Lower leg skin (tissue), 4 donors: ENCODE measurements at regions not wholly inside any gene's neighbourhood (a gene's known extent, or its start where the extent isn't known, plus 50 kb on each side); places are given as distances from the start of the nearest gene placed in this dataset.
A peak's percentile ranks its signal among the peaks of the same experiment; 100 is the strongest.

Source experiments
- DNase-seq, 2 donors: peaks; one replicate each; pipeline ENCODE4 v3.0.0-alpha.2; 2019; ENCODE audit warnings: low spot score in 2 of 2
- H3K4me3 ChIP-seq: fragments of 200-600 bp; sonication (generic); 2 replicates; pipeline ENCODE4 v1.5.1; 2017; ENCODE audit warnings: mild to moderate bottlenecking, low read depth; ENCODE audit not compliant: poor library complexity, severe bottlenecking
- CTCF ChIP-seq, 3 donors: fragments of 450-650 bp; IDR thresholded peaks; one replicate each; pipeline ENCODE4 v1.5.1; 2016; ENCODE audit warnings: antibody characterized with exemption in 3 of 3, mild to moderate bottlenecking in 3 of 3, moderate library complexity in 2 of 3
- POLR2A ChIP-seq, 2 donors: fragments of 450-650 bp; IDR thresholded peaks; one replicate each; pipeline ENCODE4 v1.6.1; 2016 to 2017; ENCODE audit warnings: antibody characterized with exemption in 2 of 2, mild to moderate bottlenecking in 1 of 2, moderate library complexity in 1 of 2
- WGBS, 2 donors: methylation state at CpG; one replicate each; pipeline ENCODE4 v1.1.5; 2018; 5-methylcytosine and 5-hydroxymethylcytosine counted together
- intact Hi-C: fragments of 100-400 bp; cut with DNase I; formaldehyde crosslinking; loops from one replicate; pipeline ENCODE4 v1.15.0; 2023; ENCODE audit warnings: low total_unique reads

- 63 to 64% methylated on average over 9 of the region's 9 CpGs for WGBS, 2 donors
- H3K4me3 ChIP-seq, result no peak overlapping the region
- TF ChIP-seq CTCF (IDR thresholded peaks at IDR 0.05) (no peak), POLR2A (IDR thresholded peaks at IDR 0.05) (no peak)
- DNase-seq, result peak in 1 of 2 donors; percentile 57
- intact Hi-C loops, result no loop called here
These were observed 90.2 kb downstream of the SHOX start for GRCh38 chrX:720825-721224.

- DNase-seq, result no peak
- no peak overlapping the region for H3K4me3 ChIP-seq
- WGBS, 2 donors, result 44 to 45% methylated on average over 5 of the region's 5 CpGs
- intact Hi-C loops, result no loop called here
- TF ChIP-seq CTCF (IDR thresholded peaks at IDR 0.05), result no peak
- no peak for TF ChIP-seq POLR2A (IDR thresholded peaks at IDR 0.05)
These were observed 89.7 kb downstream of the SHOX start for GRCh38 chrX:720250-720649.

GRCh38 chrX:716136-716535, 85.5 kb downstream of the SHOX start:
- no peak for DNase-seq
- H3K4me3 ChIP-seq, result no peak overlapping the region
- intact Hi-C loops, result no loop called here
- WGBS, 2 donors, result 34 to 37% methylated on average over 3 of the region's 3 CpGs
- TF ChIP-seq POLR2A (IDR thresholded peaks at IDR 0.05) (no peak), CTCF (IDR thresholded peaks at IDR 0.05) (no peak)

- DNase-seq, result peak in 1 of 2 donors; percentile 14
- WGBS, 2 donors, result 52 to 57% methylated on average over 6 of the region's 6 CpGs
- H3K4me3 ChIP-seq, result no peak overlapping the region
- no peak for TF ChIP-seq POLR2A (IDR thresholded peaks at IDR 0.05)
- TF ChIP-seq CTCF (IDR thresholded peaks at IDR 0.05), result no peak
- intact Hi-C loops, result no loop called here
These were observed 83.5 kb downstream of the SHOX start for GRCh38 chrX:714131-714530.
